Daoy (cell line): ENCODE measurements at regions not wholly inside any gene's neighbourhood (a gene's known extent, or its start where the extent isn't known, plus 50 kb on each side); places are given as distances from the start of the nearest gene placed in this dataset.

Source experiments
- DNase-seq: peaks from one replicate; pipeline ENCODE4 v3.0.0-alpha.2; 2015; ENCODE audit warnings: low read depth

- DNase-seq, result no peak
These were observed 91.4 kb upstream of the TMPO start for GRCh38 chr12:98423963-98424362.

- peak; percentile 84 for DNase-seq
These were observed 90.5 kb upstream of the TMPO start for GRCh38 chr12:98424726-98425401.

GRCh38 chr12:98425859-98426258 lies 89.5 kb upstream of the TMPO start:
- no peak for DNase-seq

GRCh38 chr12:98431089-98431488 lies 84.3 kb upstream of the TMPO start:
- no peak for DNase-seq

GRCh38 chr12:98437166-98437565 lies 78.2 kb upstream of the TMPO start:
- no peak for DNase-seq

- DNase-seq, result no peak
These were observed 77.4 kb upstream of the TMPO start for GRCh38 chr12:98437806-98438595.

GRCh38 chr12:98438656-98439230 lies 76.6 kb upstream of the TMPO start:
- no peak for DNase-seq

GRCh38 chr12:98439471-98439951 lies 75.9 kb upstream of the TMPO start:
- peak; percentile 20 for DNase-seq

GRCh38 chr12:98439981-98440581 lies 75.3 kb upstream of the TMPO start:
- peak; percentile 77 for DNase-seq

- no peak for DNase-seq
These were observed 69.3 kb upstream of the TMPO start for GRCh38 chr12:98446060-98446459.

GRCh38 chr12:98446682-98447081 lies 68.7 kb upstream of the TMPO start:
- no peak for DNase-seq

GRCh38 chr12:98449584-98449983 lies 65.8 kb upstream of the TMPO start:
- no peak for DNase-seq

GRCh38 chr12:98453070-98453469 lies 62.3 kb upstream of the TMPO start:
- DNase-seq, result no peak

GRCh38 chr12:98453492-98453891 lies 61.9 kb upstream of the TMPO start:
- no peak for DNase-seq

- no peak for DNase-seq
These were observed 59.3 kb upstream of the TMPO start for GRCh38 chr12:98456041-98456440.

- peak; percentile 66 for DNase-seq
These were observed 58.5 kb upstream of the TMPO start for GRCh38 chr12:98456576-98457573.

- DNase-seq, result no peak
These were observed 51.2 kb upstream of the TMPO start for GRCh38 chr12:98464190-98464589.

GRCh38 chr12:98465505-98465904 lies 49.9 kb upstream of the TMPO start:
- no peak for DNase-seq
